Tibial nerve (tissue), 4 donors: ENCODE measurements at regions not wholly inside any gene's neighbourhood (a gene's known extent, or its start where the extent isn't known, plus 50 kb on each side); places are given as distances from the start of the nearest gene placed in this dataset.
"Not testable (repeated sequence)": the region's sequence is repeated elsewhere in the genome, so short reads cannot be mapped to it uniquely, and the experiment has no call there.

Experiments
- EP300 ChIP-seq, 2 donors: sonication (generic); formaldehyde crosslinking; IDR thresholded peaks; one replicate each; pipeline ENCODE4 v1.6.1; 2017; ENCODE audit warnings: antibody characterized with exemption in 2 of 2, mild to moderate bottlenecking in 1 of 2
- TF ChIP-seq, protein P1 (sequence below), 5 experiments: fragments of 200-600 bp in 3 of 5; fragments of 450-650 bp in 2 of 5; sonication (generic) in 3 of 5; IDR thresholded peaks; one replicate each; pipeline ENCODE4 v1.5.1; 2016 to 2019; ENCODE audit warnings: antibody characterized with exemption in 5 of 5, mild to moderate bottlenecking in 3 of 5, moderate library complexity in 2 of 5

DNA sequence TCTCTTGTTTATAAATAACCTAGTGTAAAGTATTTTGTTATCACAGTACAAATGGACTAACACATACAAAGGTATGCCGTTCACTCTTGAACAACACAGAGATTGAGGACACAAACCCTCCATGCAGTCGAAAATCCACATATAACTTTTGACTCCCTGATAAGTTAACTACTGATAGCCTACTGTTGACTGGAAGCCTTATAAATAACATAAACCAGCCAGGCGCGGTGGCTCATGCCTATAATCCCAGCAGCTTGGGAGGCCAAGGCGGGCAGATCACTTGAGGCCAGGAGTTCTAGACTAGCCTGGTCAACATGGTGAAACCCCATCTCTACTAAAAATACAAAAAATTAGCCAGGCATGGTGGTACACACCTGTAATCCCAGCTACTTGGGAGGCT, 290.1 kb upstream of the IGF1R start:
- TF ChIP-seq, protein P1, sequence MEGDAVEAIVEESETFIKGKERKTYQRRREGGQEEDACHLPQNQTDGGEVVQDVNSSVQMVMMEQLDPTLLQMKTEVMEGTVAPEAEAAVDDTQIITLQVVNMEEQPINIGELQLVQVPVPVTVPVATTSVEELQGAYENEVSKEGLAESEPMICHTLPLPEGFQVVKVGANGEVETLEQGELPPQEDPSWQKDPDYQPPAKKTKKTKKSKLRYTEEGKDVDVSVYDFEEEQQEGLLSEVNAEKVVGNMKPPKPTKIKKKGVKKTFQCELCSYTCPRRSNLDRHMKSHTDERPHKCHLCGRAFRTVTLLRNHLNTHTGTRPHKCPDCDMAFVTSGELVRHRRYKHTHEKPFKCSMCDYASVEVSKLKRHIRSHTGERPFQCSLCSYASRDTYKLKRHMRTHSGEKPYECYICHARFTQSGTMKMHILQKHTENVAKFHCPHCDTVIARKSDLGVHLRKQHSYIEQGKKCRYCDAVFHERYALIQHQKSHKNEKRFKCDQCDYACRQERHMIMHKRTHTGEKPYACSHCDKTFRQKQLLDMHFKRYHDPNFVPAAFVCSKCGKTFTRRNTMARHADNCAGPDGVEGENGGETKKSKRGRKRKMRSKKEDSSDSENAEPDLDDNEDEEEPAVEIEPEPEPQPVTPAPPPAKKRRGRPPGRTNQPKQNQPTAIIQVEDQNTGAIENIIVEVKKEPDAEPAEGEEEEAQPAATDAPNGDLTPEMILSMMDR (IDR thresholded peaks at IDR 0.05): not testable (repeated sequence)
- not testable (repeated sequence) for TF ChIP-seq EP300 (IDR thresholded peaks at IDR 0.05)
